ENCODE measurements at regions not wholly inside any gene's neighbourhood (a gene's known extent, or its start where the extent isn't known, plus 50 kb on each side); places are given as distances from the start of the nearest gene placed in this dataset.

DNA sequence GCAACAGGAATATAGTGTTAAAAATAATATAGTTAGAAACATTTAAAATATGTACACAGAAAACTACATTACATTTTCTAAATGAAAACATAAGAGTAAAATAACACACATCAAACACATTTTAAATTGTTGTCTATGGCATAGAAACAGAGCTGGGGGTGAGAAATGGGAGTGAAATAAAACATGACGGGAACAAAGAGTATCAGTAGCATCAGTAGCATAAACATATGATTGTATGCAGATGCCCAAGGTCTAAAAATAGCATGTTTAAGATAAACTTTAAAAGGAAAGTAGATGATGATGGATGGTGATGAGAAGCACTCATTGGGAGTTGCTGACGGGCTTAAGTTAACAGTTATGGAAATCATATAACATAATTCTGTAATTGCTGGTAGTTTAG lies 1221.7 kb upstream of the SPRY2 start:
- TF ChIP-seq TAF1 (IDR thresholded peaks at IDR 0.05; ENCODE audit: borderline replicate concordance, low read depth, low read length) (no peak), PKNOX1 (IDR thresholded peaks at IDR 0.05) (no peak), NBN (IDR thresholded peaks at IDR 0.05) (no peak), CTCF (IDR thresholded peaks at IDR 0.05 in 2 of 3, conservative IDR thresholded peaks at IDR 0.05 in 1 of 3; ENCODE audit: control insufficient read depth in 2 of 3, extremely low read depth in 1 of 3, insufficient read depth in 1 of 3, low read depth in 3 of 3, low read length in 3 of 3) (no peak)

Measured in GM12878 (cell line).